BJ (cell line): ENCODE measurements at regions not wholly inside any gene's neighbourhood (a gene's known extent, or its start where the extent isn't known, plus 50 kb on each side); places are given as distances from the start of the nearest gene placed in this dataset.

Experiments used
- CTCF ChIA-PET: fragments of 350-600 bp; formaldehyde crosslinking; extraction: SDS; loops from one replicate; lab custom pipeline; 2021; ENCODE audit warnings: antibody characterized with exemption, inconsistent platforms; lab: Yijun Ruan, JAX
- POLR2A ChIA-PET: fragments of 300-600 bp; sonication (Branson Sonifier 250); formaldehyde crosslinking; extraction: SDS; loops from one replicate; lab custom pipeline; 2021; ENCODE audit warnings: antibody characterized with exemption; lab: Charles Lee
- DNase-seq: peaks from one replicate; pipeline ENCODE4 v3.0.0-alpha.2; 2011; ENCODE audit warnings: low read depth
- H3K27me3 ChIP-seq: 2 replicates; pipeline ENCODE4 v1.6.0; 2011; ENCODE audit warnings: low read length; ENCODE audit not compliant: control insufficient read depth, insufficient read depth
- H3K36me3 ChIP-seq: 2 replicates; pipeline ENCODE4 v1.5.1; 2011; ENCODE audit warnings: low read length; ENCODE audit not compliant: control insufficient read depth, insufficient read depth
- H3K4me3 ChIP-seq: 2 replicates; pipeline ENCODE4 v1.5.1; 2011; ENCODE audit warnings: low read depth, mild to moderate bottlenecking, control low read depth, low read length
- TF ChIP-seq, protein P1 (sequence below): IDR thresholded peaks from 2 replicates; pipeline ENCODE4 v1.5.1; 2011; ENCODE audit warnings: low read depth, mild to moderate bottlenecking, control low read depth, inconsistent platforms, low read length, moderate library complexity; ENCODE audit not compliant: insufficient read depth

DNA sequence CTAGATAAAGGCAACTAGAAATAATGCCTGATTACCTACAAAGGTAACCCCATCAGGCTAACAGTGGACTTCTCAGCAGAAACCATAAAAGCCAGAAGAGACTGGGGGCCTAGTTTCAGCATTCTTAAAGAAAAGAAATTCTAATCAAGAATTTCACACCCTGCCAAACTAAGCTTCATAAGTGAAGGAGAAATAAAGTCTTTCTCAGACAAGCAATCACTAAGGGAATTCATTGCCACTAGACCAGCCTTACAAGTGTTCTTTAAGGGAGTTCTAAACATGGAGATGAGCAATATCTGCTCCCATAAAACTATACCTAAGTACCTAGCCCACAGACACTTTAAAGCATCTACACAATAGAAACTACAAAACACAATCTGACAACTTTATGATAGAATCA is 823.5 kb downstream of the PCDH17 start:
- DNase-seq: no peak
- ChIA-PET CTCF (no interaction called here), POLR2A (no interaction called here)
- H3K27me3 ChIP-seq: no peaks in the 10 kb centered on the region
- TF ChIP-seq, protein P1, sequence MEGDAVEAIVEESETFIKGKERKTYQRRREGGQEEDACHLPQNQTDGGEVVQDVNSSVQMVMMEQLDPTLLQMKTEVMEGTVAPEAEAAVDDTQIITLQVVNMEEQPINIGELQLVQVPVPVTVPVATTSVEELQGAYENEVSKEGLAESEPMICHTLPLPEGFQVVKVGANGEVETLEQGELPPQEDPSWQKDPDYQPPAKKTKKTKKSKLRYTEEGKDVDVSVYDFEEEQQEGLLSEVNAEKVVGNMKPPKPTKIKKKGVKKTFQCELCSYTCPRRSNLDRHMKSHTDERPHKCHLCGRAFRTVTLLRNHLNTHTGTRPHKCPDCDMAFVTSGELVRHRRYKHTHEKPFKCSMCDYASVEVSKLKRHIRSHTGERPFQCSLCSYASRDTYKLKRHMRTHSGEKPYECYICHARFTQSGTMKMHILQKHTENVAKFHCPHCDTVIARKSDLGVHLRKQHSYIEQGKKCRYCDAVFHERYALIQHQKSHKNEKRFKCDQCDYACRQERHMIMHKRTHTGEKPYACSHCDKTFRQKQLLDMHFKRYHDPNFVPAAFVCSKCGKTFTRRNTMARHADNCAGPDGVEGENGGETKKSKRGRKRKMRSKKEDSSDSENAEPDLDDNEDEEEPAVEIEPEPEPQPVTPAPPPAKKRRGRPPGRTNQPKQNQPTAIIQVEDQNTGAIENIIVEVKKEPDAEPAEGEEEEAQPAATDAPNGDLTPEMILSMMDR: no peak
- H3K36me3 ChIP-seq: no peaks in the 10 kb centered on the region
- no peak overlapping the region for H3K4me3 ChIP-seq

DNA sequence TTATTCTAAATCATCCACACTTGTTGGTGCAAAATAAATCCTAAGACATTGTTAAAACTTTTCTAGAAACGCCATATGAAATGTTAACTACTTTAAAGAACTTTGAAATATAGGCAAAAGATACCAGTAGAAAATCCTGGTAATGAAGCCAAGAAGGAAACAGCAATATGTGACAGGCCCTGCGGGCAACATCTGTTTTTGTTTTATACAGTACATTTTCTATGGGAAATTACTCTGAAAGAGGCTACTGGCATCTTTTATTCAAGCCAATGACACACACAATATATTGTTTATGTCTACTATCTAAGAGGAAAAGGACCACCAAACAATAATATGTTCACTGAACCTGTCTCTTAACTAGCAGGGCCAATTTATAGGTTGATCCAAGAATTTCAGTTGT is 829.7 kb downstream of the PCDH17 start:
- CTCF ChIA-PET: no interaction called here
- POLR2A ChIA-PET: no interaction called here
- TF ChIP-seq, protein P1: no peak
- no peaks in the 10 kb centered on the region for H3K36me3 ChIP-seq
- H3K4me3 ChIP-seq: no peak overlapping the region
- no peaks in the 10 kb centered on the region for H3K27me3 ChIP-seq
- DNase-seq: no peak

DNA sequence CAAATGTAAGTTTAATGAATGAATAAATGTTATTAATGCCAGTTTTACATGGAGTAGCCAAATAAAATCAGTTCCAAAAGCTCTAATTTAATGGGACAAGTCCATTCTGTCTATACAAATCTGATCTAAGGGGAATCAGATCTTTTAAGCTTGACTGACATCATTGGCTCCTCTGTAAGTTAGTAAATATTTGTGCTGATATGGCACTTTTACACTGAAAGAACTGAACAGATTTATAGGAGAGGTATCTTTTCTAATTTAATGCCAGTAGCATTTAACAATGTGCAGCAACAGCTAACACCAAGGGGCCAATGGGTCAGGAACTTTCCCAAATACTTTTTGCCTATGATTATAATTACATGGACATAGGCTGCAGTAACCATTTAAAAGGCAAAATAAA is 832.3 kb downstream of the PCDH17 start:
- ChIA-PET POLR2A (no interaction called here), CTCF (no interaction called here)
- Histone ChIP-seq H3K27me3 (no peaks in the 10 kb centered on the region), H3K4me3 (no peak overlapping the region), H3K36me3 (no peaks in the 10 kb centered on the region)
- no peak for DNase-seq
- TF ChIP-seq, protein P1: no peak

DNA sequence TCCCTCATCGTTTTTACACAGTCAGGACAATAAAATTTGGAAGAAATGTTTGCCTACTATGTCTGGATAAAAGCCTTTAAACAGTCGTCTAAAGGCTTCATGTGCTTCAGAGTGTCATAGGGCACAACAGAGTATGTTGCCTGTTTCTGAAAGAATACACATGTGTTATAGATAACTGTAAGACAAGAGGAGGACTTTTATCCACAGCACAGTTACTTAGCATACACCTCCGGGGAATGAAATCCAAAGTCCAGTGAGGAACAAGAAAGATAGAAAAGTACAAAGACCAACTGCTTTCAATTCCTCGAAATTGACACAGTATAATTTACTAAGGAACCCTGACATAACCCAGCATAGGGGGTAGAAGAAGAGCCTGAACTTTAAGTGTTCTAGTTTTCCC is 835.6 kb downstream of the PCDH17 start:
- no peak for DNase-seq
- CTCF ChIA-PET: no interaction called here
- Histone ChIP-seq H3K36me3 (no peaks in the 10 kb centered on the region), H3K27me3 (no peaks in the 10 kb centered on the region), H3K4me3 (no peak overlapping the region)
- TF ChIP-seq, protein P1: no peak
- POLR2A ChIA-PET: no interaction called here

DNA sequence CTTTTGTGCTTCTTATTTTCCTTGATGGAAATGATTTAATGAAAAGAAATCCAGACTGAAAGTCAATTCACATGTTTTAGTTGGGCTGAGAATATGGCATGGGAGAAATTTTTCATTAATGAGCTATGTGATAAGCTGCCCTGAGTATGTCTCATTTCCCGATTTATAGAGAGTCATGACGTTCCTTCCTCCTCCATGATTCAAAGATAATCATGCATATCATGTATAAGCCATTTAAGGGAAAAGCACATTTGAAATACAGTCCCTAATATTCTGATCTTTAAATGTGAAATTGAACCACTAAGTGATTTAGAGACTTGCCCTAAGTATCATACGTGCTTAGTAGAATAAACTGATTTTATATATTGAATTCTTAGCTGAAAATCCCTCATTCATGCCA is 840.9 kb downstream of the PCDH17 start:
- Histone ChIP-seq H3K4me3 (no peak overlapping the region), H3K27me3 (no peaks in the 10 kb centered on the region), H3K36me3 (no peaks in the 10 kb centered on the region)
- CTCF ChIA-PET: no interaction called here
- POLR2A ChIA-PET: no interaction called here
- TF ChIP-seq, protein P1: no peak
- no peak for DNase-seq
